Thoracic aorta (tissue), 2 donors: ENCODE measurements at regions not wholly inside any gene's neighbourhood (a gene's known extent, or its start where the extent isn't known, plus 50 kb on each side); places are given as distances from the start of the nearest gene placed in this dataset.
"Not testable (repeated sequence)": the region's sequence is repeated elsewhere in the genome, so short reads cannot be mapped to it uniquely, and the experiment has no call there.

Source experiments
- ATAC-seq: fragments of 150-250 bp; one replicate; pipeline ENCODE4 v1.8.0; 2017; ENCODE audit warnings: low read depth; ENCODE audit not compliant: insufficient number of reproducible peaks, low FRiP score
- DNase-seq: peaks from one replicate; pipeline ENCODE4 v3.0.0-alpha.2; 2020; ENCODE audit warnings: low spot score
- H3K27ac ChIP-seq, 2 donors: fragments of 200-600 bp; sonication (generic); 1 replicate in 1 of 2; 2 replicates in 1 of 2; pipeline ENCODE4 v1.5.1; 2016; ENCODE audit warnings: mild to moderate bottlenecking in 2 of 2, moderate library complexity in 2 of 2
- H3K27me3 ChIP-seq: fragments of 200-600 bp; sonication (generic); replicated peaks from 2 replicates; pipeline ENCODE4 v1.6.0; 2016; ENCODE audit warnings: mild to moderate bottlenecking; ENCODE audit not compliant: insufficient read depth
- H3K36me3 ChIP-seq: fragments of 200-600 bp; sonication (generic); one replicate; pipeline ENCODE4 v1.5.1; 2016
- H3K4me1 ChIP-seq, 2 donors: fragments of 200-600 bp; sonication (generic); 1 replicate in 1 of 2; 2 replicates in 1 of 2; pipeline versions ENCODE4 v1.5.1 to v1.6.0; 2016; ENCODE audit warnings: low read depth in 2 of 2, mild to moderate bottlenecking in 1 of 2; ENCODE audit not compliant: control insufficient read depth in 1 of 2
- H3K4me3 ChIP-seq: fragments of 200-600 bp; sonication (generic); 2 replicates; pipeline ENCODE4 v1.5.1; 2016; ENCODE audit warnings: mild to moderate bottlenecking
- H3K9me3 ChIP-seq: fragments of 200-600 bp; sonication (generic); 2 replicates; pipeline ENCODE4 v1.5.1; 2016
- TF ChIP-seq, protein P1 (sequence below): fragments of 200-600 bp; sonication (generic); IDR thresholded peaks from one replicate; pipeline ENCODE4 v1.5.1; 2019; ENCODE audit warnings: antibody characterized with exemption

DNA sequence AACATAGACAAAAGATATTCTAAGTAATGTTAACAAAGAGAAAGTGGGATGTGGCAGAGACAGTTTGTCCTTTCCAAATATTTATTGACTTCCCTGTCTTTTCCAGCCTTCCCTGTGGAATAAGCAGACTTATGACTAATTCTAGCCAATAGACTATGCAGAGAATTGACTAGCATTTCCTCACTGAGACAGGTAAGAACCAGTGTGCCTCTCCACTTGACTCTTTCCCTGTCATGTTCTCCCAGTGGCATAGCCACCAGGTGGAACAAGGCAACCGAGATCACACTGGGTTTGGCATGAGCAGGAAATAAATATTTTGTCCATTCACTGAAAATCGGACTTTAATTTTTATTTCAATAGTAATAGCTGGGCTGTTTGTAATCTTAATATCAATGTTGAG is 168.1 kb upstream of the CTAGE1 start:
- no peak for DNase-seq
- TF ChIP-seq, protein P1, sequence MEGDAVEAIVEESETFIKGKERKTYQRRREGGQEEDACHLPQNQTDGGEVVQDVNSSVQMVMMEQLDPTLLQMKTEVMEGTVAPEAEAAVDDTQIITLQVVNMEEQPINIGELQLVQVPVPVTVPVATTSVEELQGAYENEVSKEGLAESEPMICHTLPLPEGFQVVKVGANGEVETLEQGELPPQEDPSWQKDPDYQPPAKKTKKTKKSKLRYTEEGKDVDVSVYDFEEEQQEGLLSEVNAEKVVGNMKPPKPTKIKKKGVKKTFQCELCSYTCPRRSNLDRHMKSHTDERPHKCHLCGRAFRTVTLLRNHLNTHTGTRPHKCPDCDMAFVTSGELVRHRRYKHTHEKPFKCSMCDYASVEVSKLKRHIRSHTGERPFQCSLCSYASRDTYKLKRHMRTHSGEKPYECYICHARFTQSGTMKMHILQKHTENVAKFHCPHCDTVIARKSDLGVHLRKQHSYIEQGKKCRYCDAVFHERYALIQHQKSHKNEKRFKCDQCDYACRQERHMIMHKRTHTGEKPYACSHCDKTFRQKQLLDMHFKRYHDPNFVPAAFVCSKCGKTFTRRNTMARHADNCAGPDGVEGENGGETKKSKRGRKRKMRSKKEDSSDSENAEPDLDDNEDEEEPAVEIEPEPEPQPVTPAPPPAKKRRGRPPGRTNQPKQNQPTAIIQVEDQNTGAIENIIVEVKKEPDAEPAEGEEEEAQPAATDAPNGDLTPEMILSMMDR = no peak
- Histone ChIP-seq H3K27me3 (no peaks in the 10 kb centered on the region), H3K9me3 (no peaks in the 10 kb centered on the region), H3K36me3 (no peaks in the 10 kb centered on the region), H3K27ac (no peak overlapping the region), H3K4me1 (peaks cover 0 to 3% of the 10 kb centered on the region in 2 donors), H3K4me3 (no peak overlapping the region)
- ATAC-seq = no peak

- DNase-seq = no peak
- no peak overlapping the region for H3K27ac ChIP-seq
Observed at GRCh38 chr18:22591222-22591621, 173.5 kb upstream of the CTAGE1 start.

DNA sequence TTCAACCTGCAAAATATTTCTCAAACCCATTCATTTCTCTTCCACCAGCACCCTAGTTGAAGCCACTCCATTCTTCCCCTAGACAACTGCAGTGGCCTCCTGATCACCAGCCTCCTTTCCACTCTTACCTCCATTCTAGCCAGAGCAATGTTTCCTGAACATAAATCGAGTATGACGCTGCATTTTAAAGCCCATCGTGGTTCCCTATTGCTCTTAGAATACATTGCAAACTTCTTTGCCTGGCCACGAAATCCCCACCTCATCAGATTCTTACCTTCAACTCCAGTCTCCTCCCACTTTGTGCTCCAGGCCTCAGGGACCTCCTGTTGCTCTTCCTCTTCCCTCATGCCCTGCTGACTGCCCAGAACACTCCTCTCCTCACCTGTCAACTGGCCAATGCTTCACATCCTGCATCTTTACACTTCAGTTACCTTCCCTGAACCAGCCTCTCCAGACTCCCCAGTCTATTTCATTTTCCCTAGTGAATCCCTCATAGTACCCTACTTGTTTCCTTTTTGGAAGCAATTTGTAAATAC is 176.5 kb upstream of the CTAGE1 start:
- H3K27me3 ChIP-seq = no peaks in the 10 kb centered on the region
- ATAC-seq (no peak), DNase-seq (no peak)

More at GRCh38 chr18:22591222-22591621, 173.5 kb upstream of the CTAGE1 start:
- TF ChIP-seq, protein P1 = no peak
- H3K9me3 ChIP-seq = no peaks in the 10 kb centered on the region
- no peaks in the 10 kb centered on the region for H3K27me3 ChIP-seq
- no peak overlapping the region for H3K4me3 ChIP-seq
- H3K36me3 ChIP-seq = no peaks in the 10 kb centered on the region
- H3K4me1 ChIP-seq = peaks cover 0 to 14% of the 10 kb centered on the region in 2 donors
- ATAC-seq = no peak

GRCh38 chr18:22601481-22601880 is 183.8 kb upstream of the CTAGE1 start:
- peak overlapping the region in 1 of 2 donors; percentile 5 for H3K27ac ChIP-seq
- H3K9me3 ChIP-seq = no peaks in the 10 kb centered on the region
- H3K36me3 ChIP-seq = no peaks in the 10 kb centered on the region
- no peak overlapping the region for H3K4me3 ChIP-seq
- TF ChIP-seq, protein P1 = no peak
- H3K27me3 ChIP-seq = no peaks in the 10 kb centered on the region
- no peak for DNase-seq
- H3K4me1 ChIP-seq = peaks cover 11 to 45% of the 10 kb centered on the region in 2 donors
- ATAC-seq = no peak

More for the DNA sequence above, 176.5 kb upstream of the CTAGE1 start:
- no peak overlapping the region for H3K4me3 ChIP-seq
- no peaks in the 10 kb centered on the region for H3K9me3 ChIP-seq
- no peaks in the 10 kb centered on the region for H3K36me3 ChIP-seq
- TF ChIP-seq, protein P1 = no peak
- H3K27ac ChIP-seq = no peak overlapping the region
- H3K4me1 ChIP-seq = peaks cover 0 to 20% of the 10 kb centered on the region in 2 donors

DNA sequence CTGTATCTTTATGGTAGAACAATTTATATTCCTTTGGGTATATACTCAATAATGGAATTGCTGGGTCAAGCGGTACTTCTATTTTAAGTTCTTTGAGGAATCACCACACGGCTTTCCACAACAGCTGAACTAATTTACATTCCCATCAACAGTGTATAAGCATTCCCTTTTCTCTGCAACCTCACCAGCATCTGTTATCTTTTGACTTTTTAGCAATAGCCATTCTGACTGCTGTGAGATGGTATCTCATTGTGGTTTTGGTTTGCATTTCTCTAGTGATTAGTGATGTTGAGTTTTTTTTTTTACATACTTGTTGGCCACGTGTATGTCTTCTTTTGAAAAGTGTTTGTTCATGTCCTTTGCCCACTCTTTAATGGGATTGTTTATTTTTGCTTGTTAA is 184.7 kb upstream of the CTAGE1 start:
- not testable (repeated sequence) for H3K9me3 ChIP-seq, DNase-seq, H3K36me3 ChIP-seq, H3K4me3 ChIP-seq, H3K27ac ChIP-seq, H3K27me3 ChIP-seq, ATAC-seq
- peaks cover 19 to 55% of the 10 kb centered on the region in 2 donors for H3K4me1 ChIP-seq

DNA sequence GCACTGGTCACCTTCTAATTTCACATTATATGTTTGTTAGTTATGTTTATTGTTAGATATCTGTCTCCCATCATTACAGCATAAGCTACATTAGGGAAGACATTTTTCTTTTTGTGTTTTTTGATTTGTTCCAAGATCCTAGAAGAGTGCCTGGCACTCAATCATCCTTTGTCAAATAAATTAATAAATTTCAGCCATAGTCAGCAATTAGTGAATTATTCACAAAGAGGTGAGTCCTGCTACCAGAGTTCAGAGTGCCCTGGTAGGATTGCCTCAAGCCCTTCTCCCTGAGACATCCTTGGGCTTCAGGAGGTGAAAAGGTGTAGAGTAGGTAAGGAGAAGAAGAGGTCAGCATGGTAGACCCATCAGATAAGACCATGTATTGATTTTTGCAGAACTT is 186.2 kb upstream of the CTAGE1 start:
- H3K4me3 ChIP-seq = peak overlapping the region; percentile 58
- no peaks in the 10 kb centered on the region for H3K36me3 ChIP-seq
- DNase-seq (no peak), ATAC-seq (no peak)
- H3K4me1 ChIP-seq = peaks cover 23 to 63% of the 10 kb centered on the region in 2 donors
- H3K27me3 ChIP-seq = no peaks in the 10 kb centered on the region
- TF ChIP-seq, protein P1 = no peak
- H3K9me3 ChIP-seq = no peaks in the 10 kb centered on the region
- peak overlapping the region; percentile 80 to 93 for H3K27ac ChIP-seq
